Stimulated activated CD4-positive, alpha-beta T cell treated with anti-CD3 and anti-CD28 coated beads, TNF-alpha, amount 100 ng/mL, for 48 hours (primary cell): ENCODE measurements at regions not wholly inside any gene's neighbourhood (a gene's known extent, or its start where the extent isn't known, plus 50 kb on each side); places are given as distances from the start of the nearest gene placed in this dataset.
"Not testable (repeated sequence)": the region's sequence is repeated elsewhere in the genome, so short reads cannot be mapped to it uniquely, and the experiment has no call there.

Experiments
- DNase-seq, 3 donors: peaks; one replicate each; pipeline ENCODE4 v3.0.0-alpha.2; 2020; ENCODE audit warnings: low read depth in 3 of 3

GRCh38 chr12:126952096-126953007 is 1314.6 kb upstream of the TMEM132C start:
- DNase-seq: no peak

GRCh38 chr12:126953365-126953889 is 1313.5 kb upstream of the TMEM132C start:
- no peak for DNase-seq

GRCh38 chr12:126960221-126960620 is 1306.7 kb upstream of the TMEM132C start:
- DNase-seq: no peak

GRCh38 chr12:126960709-126961108 is 1306.3 kb upstream of the TMEM132C start:
- DNase-seq: no peak

- no peak for DNase-seq
Observed at GRCh38 chr12:126963825-126964224, 1303.1 kb upstream of the TMEM132C start.

- no peak for DNase-seq
Observed at GRCh38 chr12:126966498-126966897, 1300.5 kb upstream of the TMEM132C start.

GRCh38 chr12:126967152-126967551 is 1299.8 kb upstream of the TMEM132C start:
- DNase-seq: no peak

- no peak for DNase-seq
Observed at GRCh38 chr12:126974779-126975178, 1292.2 kb upstream of the TMEM132C start.

- no peak for DNase-seq
Observed at GRCh38 chr12:126976579-126976978, 1290.4 kb upstream of the TMEM132C start.

GRCh38 chr12:126979564-126979963 is 1287.4 kb upstream of the TMEM132C start:
- not testable (repeated sequence) for DNase-seq

GRCh38 chr12:126982707-126983106 is 1284.3 kb upstream of the TMEM132C start:
- DNase-seq: no peak

- DNase-seq: not testable (repeated sequence)
Observed at GRCh38 chr12:126983735-126984134, 1283.2 kb upstream of the TMEM132C start.

- DNase-seq: not testable (repeated sequence)
Observed at GRCh38 chr12:126985663-126986062, 1281.3 kb upstream of the TMEM132C start.

- no peak for DNase-seq
Observed at GRCh38 chr12:126989532-126989931, 1277.4 kb upstream of the TMEM132C start.

- DNase-seq: no peak
Observed at GRCh38 chr12:126993898-126994297, 1273.1 kb upstream of the TMEM132C start.

GRCh38 chr12:126994599-126994998 is 1272.4 kb upstream of the TMEM132C start:
- DNase-seq: no peak

- no peak for DNase-seq
Observed at GRCh38 chr12:126998031-126998430, 1268.9 kb upstream of the TMEM132C start.

GRCh38 chr12:126998747-126999285 is 1268.2 kb upstream of the TMEM132C start:
- DNase-seq: no peak

GRCh38 chr12:126999352-126999751 is 1267.6 kb upstream of the TMEM132C start:
- no peak for DNase-seq

GRCh38 chr12:127005406-127005805 is 1261.6 kb upstream of the TMEM132C start:
- no peak for DNase-seq

GRCh38 chr12:127006972-127007371 is 1260.0 kb upstream of the TMEM132C start:
- DNase-seq: no peak

GRCh38 chr12:127008755-127009403 is 1258.1 kb upstream of the TMEM132C start:
- DNase-seq: no peak
